GM18507 (cell line): ENCODE measurements at regions not wholly inside any gene's neighbourhood (a gene's known extent, or its start where the extent isn't known, plus 50 kb on each side); places are given as distances from the start of the nearest gene placed in this dataset.
"Not testable (repeated sequence)": the region's sequence is repeated elsewhere in the genome, so short reads cannot be mapped to it uniquely, and the experiment has no call there.

ENCODE experiments used
- DNase-seq: peaks from one replicate; pipeline ENCODE4 v3.0.0; 2011; ENCODE audit warnings: low read depth; ENCODE audit not compliant: insufficient read length; ENCODE audit errors: extremely low spot score
- FAIRE-seq: peaks from 2 replicates; lab custom pipeline; 2011; peaks lifted over from hg19 to GRCh38; lab: Jason Lieb, UNC

GRCh38 chr10:21413268-21413667, 112.2 kb downstream of the SKIDA1 start:
- FAIRE-seq: no peak
- DNase-seq: no peak

GRCh38 chr10:21406595-21407193, 118.8 kb downstream of the SKIDA1 start:
- DNase-seq (no peak), FAIRE-seq (peak; percentile 35)

GRCh38 chr10:21405981-21406380, 119.5 kb downstream of the SKIDA1 start:
- no peak for FAIRE-seq
- no peak for DNase-seq

GRCh38 chr10:21403256-21404015, 122.0 kb downstream of the SKIDA1 start:
- no peak for FAIRE-seq
- DNase-seq: no peak

- DNase-seq: no peak
- FAIRE-seq: no peak
These were observed 122.8 kb downstream of the SKIDA1 start for GRCh38 chr10:21402606-21403083.

GRCh38 chr10:21401196-21401595, 124.3 kb downstream of the SKIDA1 start:
- DNase-seq (no peak), FAIRE-seq (no peak)

- FAIRE-seq: no peak
- DNase-seq: no peak
These were observed 126.0 kb downstream of the SKIDA1 start for GRCh38 chr10:21399392-21400035.

- DNase-seq: no peak
- no peak for FAIRE-seq
These were observed 126.8 kb downstream of the SKIDA1 start for GRCh38 chr10:21398563-21399231.

- FAIRE-seq (no peak), DNase-seq (no peak)
These were observed 128.6 kb downstream of the SKIDA1 start for GRCh38 chr10:21396889-21397288.

- FAIRE-seq (no peak), DNase-seq (no peak)
These were observed 131.6 kb downstream of the SKIDA1 start for GRCh38 chr10:21393931-21394330.

- FAIRE-seq: no peak
- DNase-seq: no peak
These were observed 136.9 kb downstream of the SKIDA1 start for GRCh38 chr10:21388589-21388988.

- FAIRE-seq: no peak
- DNase-seq: no peak
These were observed 137.6 kb downstream of the SKIDA1 start for GRCh38 chr10:21387868-21388267.

GRCh38 chr10:21385996-21386585, 139.4 kb downstream of the SKIDA1 start:
- no peak for DNase-seq

GRCh38 chr10:21385536-21385935, 139.9 kb downstream of the SKIDA1 start:
- no peak for DNase-seq
- FAIRE-seq: no peak

More at GRCh38 chr10:21385996-21386585, 139.4 kb downstream of the SKIDA1 start:
- FAIRE-seq: no peak

- FAIRE-seq (no peak), DNase-seq (no peak)
These were observed 146.3 kb downstream of the SKIDA1 start for GRCh38 chr10:21379143-21379542.

- not testable (repeated sequence) for FAIRE-seq, DNase-seq
These were observed 150.2 kb downstream of the SKIDA1 start for GRCh38 chr10:21375274-21375673.

GRCh38 chr10:21373881-21374280, 151.6 kb downstream of the SKIDA1 start:
- not testable (repeated sequence) for FAIRE-seq, DNase-seq

- FAIRE-seq (peak; percentile 77), DNase-seq (peak; percentile 32)
These were observed 152.7 kb downstream of the SKIDA1 start for GRCh38 chr10:21372651-21373410.

- FAIRE-seq (no peak), DNase-seq (no peak)
These were observed 155.8 kb downstream of the SKIDA1 start for GRCh38 chr10:21369697-21370096.
